B cell (primary cell): ENCODE measurements at regions not wholly inside any gene's neighbourhood (a gene's known extent, or its start where the extent isn't known, plus 50 kb on each side); places are given as distances from the start of the nearest gene placed in this dataset.

ENCODE experiments used
- ATAC-seq: fragments of 200-7000 bp; cut with Tn5 transposase; one replicate; pipeline ENCODE4 v1.10.0; 2021; ENCODE audit warnings: low read depth, mild to moderate bottlenecking, moderate number of reproducible peaks, moderate library complexity
- CTCF ChIA-PET: fragments of 350-600 bp; sonication (Branson Sonifier 250); formaldehyde crosslinking; loops from one replicate; lab custom pipeline; 2021; ENCODE audit warnings: antibody characterized with exemption, inconsistent platforms; lab: Charles Lee
- POLR2A ChIA-PET: fragments of 350-600 bp; sonication (Branson Sonifier 250); formaldehyde crosslinking; loops from one replicate; lab custom pipeline; 2021; ENCODE audit warnings: antibody characterized with exemption; lab: Charles Lee
- DNase-seq: peaks from one replicate; pipeline ENCODE4 v3.0.0; 2013
- H2AFZ ChIP-seq: 2 replicates; pipeline ENCODE4 v1.6.1; 2012; ENCODE audit warnings: mild to moderate bottlenecking, low read depth, low read length; ENCODE audit not compliant: insufficient read depth, poor library complexity, severe bottlenecking
- H3K27ac ChIP-seq, 2 donors: 1 replicate in 1 of 2; 2 replicates in 1 of 2; pipeline ENCODE4 v1.5.1; 2012 to 2013; ENCODE audit warnings: low read length in 2 of 2, mild to moderate bottlenecking in 2 of 2, moderate library complexity in 1 of 2
- H3K27me3 ChIP-seq, 4 experiments: fragments of 200-600 bp in 1 of 4; sonication (generic) in 1 of 4; replicated peaks in 1 of 4; 1 replicate in 2 of 4; 2 replicates in 2 of 4; pipeline versions ENCODE4 v1.6.1 to v1.7.0; 2013 to 2016; ENCODE audit warnings: low read length in 3 of 4, mild to moderate bottlenecking in 2 of 4, mixed read lengths in 1 of 4, moderate library complexity in 1 of 4; ENCODE audit not compliant: insufficient read depth in 4 of 4, control insufficient read depth in 3 of 4; ENCODE audit errors: control extremely low read depth in 1 of 4
- H3K36me3 ChIP-seq, 2 experiments: replicated peaks in 1 of 2; 1 replicate in 1 of 2; 2 replicates in 1 of 2; pipeline versions ENCODE4 v1.6.1 to v1.7.1; 2013; ENCODE audit warnings: low read length in 1 of 2; ENCODE audit not compliant: insufficient read depth in 2 of 2, control insufficient read depth in 1 of 2; ENCODE audit errors: control extremely low read depth in 1 of 2, extremely low read depth in 1 of 2
- H3K4me1 ChIP-seq, 2 donors: fragments of 200-600 bp in 1 of 2; sonication (generic) in 1 of 2; 1 replicate in 1 of 2; 2 replicates in 1 of 2; pipeline versions ENCODE4 v1.5.1 to v1.6.1; 2013 to 2017; ENCODE audit warnings: low read length in 2 of 2; ENCODE audit not compliant: control insufficient read depth in 2 of 2, insufficient read depth in 2 of 2
- H3K4me2 ChIP-seq: replicated peaks from 2 replicates; pipeline ENCODE3; 2012; ENCODE audit warnings: mild to moderate bottlenecking, low read depth, low read length; ENCODE audit not compliant: poor library complexity, severe bottlenecking
- H3K4me3 ChIP-seq, 5 experiments: fragments of 200-600 bp in 1 of 5; sonication (generic) in 1 of 5; 1 replicate in 3 of 5; 2 replicates in 2 of 5; pipeline versions ENCODE4 v1.5.1 to v1.7.0; 2011 to 2016; ENCODE audit warnings: low read length in 4 of 5, mild to moderate bottlenecking in 4 of 5, low read depth in 2 of 5, control low read depth in 1 of 5, moderate library complexity in 1 of 5; ENCODE audit not compliant: insufficient read depth in 1 of 5; ENCODE audit errors: control extremely low read depth in 1 of 5, extremely low read depth in 1 of 5
- H3K79me2 ChIP-seq: fragments of 200-600 bp; sonication (generic); one replicate; pipeline ENCODE4 v1.6.0; 2016; ENCODE audit warnings: low read length; ENCODE audit not compliant: control insufficient read depth, insufficient read depth
- H3K9ac ChIP-seq: fragments of 200-600 bp; sonication (generic); 2 replicates; pipeline ENCODE4 v1.6.1; 2017; ENCODE audit warnings: mild to moderate bottlenecking, low read length, moderate library complexity
- H3K9me3 ChIP-seq, 3 donors: one replicate each; pipeline versions ENCODE4 v1.6.1 to v1.7.1; 2013; ENCODE audit warnings: low read length in 2 of 3; ENCODE audit not compliant: control insufficient read depth in 2 of 3, insufficient read depth in 1 of 3; ENCODE audit errors: control extremely low read depth in 1 of 3
- H4K20me1 ChIP-seq: 2 replicates; pipeline ENCODE4 v1.6.0; 2012; ENCODE audit warnings: mild to moderate bottlenecking, low read length; ENCODE audit not compliant: insufficient read depth, control insufficient read depth, poor library complexity, severe bottlenecking
- H3K27ac Mint-ChIP-seq: one replicate; pipeline ENCODE4 v1.8.0; 2021; ENCODE audit warnings: mixed read lengths
- H3K27me3 Mint-ChIP-seq: one replicate; pipeline ENCODE4 v1.8.0; 2021; ENCODE audit warnings: mixed read lengths
- H3K4me1 Mint-ChIP-seq: one replicate; pipeline ENCODE4 v1.8.0; 2021; ENCODE audit warnings: mixed read lengths
- H3K4me3 Mint-ChIP-seq: one replicate; pipeline ENCODE4 v1.8.0; 2021; ENCODE audit warnings: mixed read lengths
- H3K9me3 Mint-ChIP-seq: one replicate; pipeline ENCODE4 v1.8.0; 2022; ENCODE audit warnings: mixed read lengths; ENCODE audit not compliant: insufficient read depth
- EZH2 ChIP-seq: IDR thresholded peaks from 2 replicates; pipeline ENCODE4 v1.6.1; 2012; ENCODE audit warnings: borderline replicate concordance, low read depth, mild to moderate bottlenecking, moderate library complexity, low read length; ENCODE audit not compliant: insufficient read depth, poor library complexity, severe bottlenecking
- WGBS: methylation state at CpG from one replicate; pipeline ENCODE4 v1.1.5; 2013; ENCODE audit warnings: missing lambda C conversion rate; ENCODE audit not compliant: insufficient coverage; 5-methylcytosine and 5-hydroxymethylcytosine counted together
- intact Hi-C: fragments of 100-400 bp; cut with micrococcal nuclease; formaldehyde crosslinking; loops from one replicate; pipeline ENCODE4 v1.10.0; 2022
- TF ChIP-seq, protein P1 (sequence below): fragments of 200-600 bp; IDR thresholded peaks from one replicate; pipeline ENCODE4 v1.8.0; 2022; ENCODE audit warnings: antibody characterized with exemption, mild to moderate bottlenecking

DNA sequence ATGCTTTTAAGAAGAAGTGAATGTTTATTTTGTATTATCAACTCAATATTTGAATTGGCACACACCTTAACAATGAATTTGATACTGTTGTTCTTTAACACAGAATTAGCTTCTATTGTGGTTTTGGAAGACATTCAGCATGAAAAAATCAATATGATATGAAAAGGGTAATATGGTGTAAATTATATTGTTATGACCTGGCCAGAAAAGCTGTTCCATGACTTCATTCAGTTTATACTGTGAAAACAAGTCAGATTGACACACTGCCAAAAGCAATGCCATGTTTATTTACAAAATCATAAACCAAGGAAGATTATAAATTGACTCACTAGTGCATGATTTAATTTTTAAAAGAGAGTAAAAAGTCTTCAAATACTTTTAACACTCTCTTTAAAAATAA is 851.4 kb upstream of the SEL1L start:
- H3K4me3 ChIP-seq: no peak overlapping the region

DNA sequence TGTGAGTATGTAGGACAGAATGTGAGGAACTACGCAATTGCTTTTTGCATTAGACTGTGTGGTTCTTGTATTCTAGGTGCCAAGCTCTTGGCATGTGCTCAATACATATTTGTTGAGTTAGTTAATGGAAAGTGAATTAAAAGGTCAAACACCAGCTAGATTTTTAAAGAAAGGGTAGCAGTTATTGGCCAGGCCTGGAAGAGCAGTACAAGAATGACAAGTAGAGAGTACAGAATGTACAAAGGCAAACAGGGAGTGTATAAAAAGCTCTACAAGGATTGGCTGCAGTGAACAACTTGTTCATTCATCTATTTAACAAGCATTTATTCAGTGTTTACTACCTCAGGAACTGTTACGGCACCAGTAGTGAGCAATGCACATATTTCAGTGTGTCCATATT is 854.0 kb upstream of the SEL1L start:
- POLR2A ChIA-PET: no interaction called here
- DNase-seq (no peak), ATAC-seq (no peak)
- intact Hi-C loops: no loop called here
- Histone ChIP-seq H3K4me3 (no peak overlapping the region), H2AFZ (no peak overlapping the region), H3K4me2 (no peak overlapping the region), H3K36me3 (no peaks in the 10 kb centered on the region), H3K9me3 (no peaks in the 10 kb centered on the region), H3K27me3 (no peaks in the 10 kb centered on the region), H3K4me1 (no peaks in the 10 kb centered on the region), H4K20me1 (no peaks in the 10 kb centered on the region), H3K9ac (no peak overlapping the region), H3K79me2 (no peaks in the 10 kb centered on the region), H3K27ac (no peak overlapping the region)
- Mint-ChIP-seq H3K9me3 (peaks cover 5% of the 10 kb centered on the region), H3K4me1 (no peaks in the 10 kb centered on the region), H3K27me3 (no peaks in the 10 kb centered on the region), H3K4me3 (no peak overlapping the region), H3K27ac (no peak overlapping the region)
- WGBS: 100% methylated on average over 1 of the region's 2 CpGs
- CTCF ChIA-PET: no interaction called here
- no peak for TF ChIP-seq EZH2
- TF ChIP-seq, protein P1, sequence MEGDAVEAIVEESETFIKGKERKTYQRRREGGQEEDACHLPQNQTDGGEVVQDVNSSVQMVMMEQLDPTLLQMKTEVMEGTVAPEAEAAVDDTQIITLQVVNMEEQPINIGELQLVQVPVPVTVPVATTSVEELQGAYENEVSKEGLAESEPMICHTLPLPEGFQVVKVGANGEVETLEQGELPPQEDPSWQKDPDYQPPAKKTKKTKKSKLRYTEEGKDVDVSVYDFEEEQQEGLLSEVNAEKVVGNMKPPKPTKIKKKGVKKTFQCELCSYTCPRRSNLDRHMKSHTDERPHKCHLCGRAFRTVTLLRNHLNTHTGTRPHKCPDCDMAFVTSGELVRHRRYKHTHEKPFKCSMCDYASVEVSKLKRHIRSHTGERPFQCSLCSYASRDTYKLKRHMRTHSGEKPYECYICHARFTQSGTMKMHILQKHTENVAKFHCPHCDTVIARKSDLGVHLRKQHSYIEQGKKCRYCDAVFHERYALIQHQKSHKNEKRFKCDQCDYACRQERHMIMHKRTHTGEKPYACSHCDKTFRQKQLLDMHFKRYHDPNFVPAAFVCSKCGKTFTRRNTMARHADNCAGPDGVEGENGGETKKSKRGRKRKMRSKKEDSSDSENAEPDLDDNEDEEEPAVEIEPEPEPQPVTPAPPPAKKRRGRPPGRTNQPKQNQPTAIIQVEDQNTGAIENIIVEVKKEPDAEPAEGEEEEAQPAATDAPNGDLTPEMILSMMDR: no peak

More for the DNA sequence above, 851.4 kb upstream of the SEL1L start:
- Histone ChIP-seq H3K79me2 (no peaks in the 10 kb centered on the region), H4K20me1 (no peaks in the 10 kb centered on the region), H3K4me2 (no peak overlapping the region), H3K36me3 (no peaks in the 10 kb centered on the region), H3K4me1 (no peaks in the 10 kb centered on the region), H2AFZ (no peak overlapping the region), H3K27me3 (no peaks in the 10 kb centered on the region), H3K9ac (no peak overlapping the region), H3K27ac (no peak overlapping the region), H3K9me3 (no peaks in the 10 kb centered on the region)
- Mint-ChIP-seq H3K4me1 (no peaks in the 10 kb centered on the region), H3K27me3 (no peaks in the 10 kb centered on the region), H3K9me3 (peaks cover 5% of the 10 kb centered on the region), H3K4me3 (no peak overlapping the region), H3K27ac (no peak overlapping the region)
- ChIA-PET POLR2A (no interaction called here), CTCF (no interaction called here)
- intact Hi-C loops: no loop called here
- DNase-seq: no peak
- ATAC-seq: no peak
- TF ChIP-seq, protein P1: no peak
- no peak for TF ChIP-seq EZH2
